ENCODE measurements at regions not wholly inside any gene's neighbourhood (a gene's known extent, or its start where the extent isn't known, plus 50 kb on each side); places are given as distances from the start of the nearest gene placed in this dataset.

DNA sequence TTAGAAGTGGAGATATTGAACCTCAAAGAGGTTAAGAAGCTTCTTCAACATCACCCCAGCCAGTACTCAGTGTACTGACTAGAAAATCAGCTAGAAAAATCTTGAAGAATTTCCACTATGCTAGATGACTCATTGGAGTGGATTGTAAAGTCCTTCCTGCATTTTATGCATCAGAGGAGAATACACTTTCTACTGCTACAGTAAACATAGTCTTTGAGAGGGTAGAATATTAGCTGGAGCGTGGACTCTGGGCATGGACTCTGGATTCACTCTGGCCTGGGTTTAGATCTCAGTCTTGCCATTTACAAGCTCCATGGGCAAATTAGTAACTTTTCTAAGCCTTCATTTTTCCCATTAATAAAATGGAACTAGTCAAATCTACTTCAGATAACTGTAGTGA lies 215.9 kb downstream of the IRS1 start (continued):
- TF ChIP-seq, protein P1, sequence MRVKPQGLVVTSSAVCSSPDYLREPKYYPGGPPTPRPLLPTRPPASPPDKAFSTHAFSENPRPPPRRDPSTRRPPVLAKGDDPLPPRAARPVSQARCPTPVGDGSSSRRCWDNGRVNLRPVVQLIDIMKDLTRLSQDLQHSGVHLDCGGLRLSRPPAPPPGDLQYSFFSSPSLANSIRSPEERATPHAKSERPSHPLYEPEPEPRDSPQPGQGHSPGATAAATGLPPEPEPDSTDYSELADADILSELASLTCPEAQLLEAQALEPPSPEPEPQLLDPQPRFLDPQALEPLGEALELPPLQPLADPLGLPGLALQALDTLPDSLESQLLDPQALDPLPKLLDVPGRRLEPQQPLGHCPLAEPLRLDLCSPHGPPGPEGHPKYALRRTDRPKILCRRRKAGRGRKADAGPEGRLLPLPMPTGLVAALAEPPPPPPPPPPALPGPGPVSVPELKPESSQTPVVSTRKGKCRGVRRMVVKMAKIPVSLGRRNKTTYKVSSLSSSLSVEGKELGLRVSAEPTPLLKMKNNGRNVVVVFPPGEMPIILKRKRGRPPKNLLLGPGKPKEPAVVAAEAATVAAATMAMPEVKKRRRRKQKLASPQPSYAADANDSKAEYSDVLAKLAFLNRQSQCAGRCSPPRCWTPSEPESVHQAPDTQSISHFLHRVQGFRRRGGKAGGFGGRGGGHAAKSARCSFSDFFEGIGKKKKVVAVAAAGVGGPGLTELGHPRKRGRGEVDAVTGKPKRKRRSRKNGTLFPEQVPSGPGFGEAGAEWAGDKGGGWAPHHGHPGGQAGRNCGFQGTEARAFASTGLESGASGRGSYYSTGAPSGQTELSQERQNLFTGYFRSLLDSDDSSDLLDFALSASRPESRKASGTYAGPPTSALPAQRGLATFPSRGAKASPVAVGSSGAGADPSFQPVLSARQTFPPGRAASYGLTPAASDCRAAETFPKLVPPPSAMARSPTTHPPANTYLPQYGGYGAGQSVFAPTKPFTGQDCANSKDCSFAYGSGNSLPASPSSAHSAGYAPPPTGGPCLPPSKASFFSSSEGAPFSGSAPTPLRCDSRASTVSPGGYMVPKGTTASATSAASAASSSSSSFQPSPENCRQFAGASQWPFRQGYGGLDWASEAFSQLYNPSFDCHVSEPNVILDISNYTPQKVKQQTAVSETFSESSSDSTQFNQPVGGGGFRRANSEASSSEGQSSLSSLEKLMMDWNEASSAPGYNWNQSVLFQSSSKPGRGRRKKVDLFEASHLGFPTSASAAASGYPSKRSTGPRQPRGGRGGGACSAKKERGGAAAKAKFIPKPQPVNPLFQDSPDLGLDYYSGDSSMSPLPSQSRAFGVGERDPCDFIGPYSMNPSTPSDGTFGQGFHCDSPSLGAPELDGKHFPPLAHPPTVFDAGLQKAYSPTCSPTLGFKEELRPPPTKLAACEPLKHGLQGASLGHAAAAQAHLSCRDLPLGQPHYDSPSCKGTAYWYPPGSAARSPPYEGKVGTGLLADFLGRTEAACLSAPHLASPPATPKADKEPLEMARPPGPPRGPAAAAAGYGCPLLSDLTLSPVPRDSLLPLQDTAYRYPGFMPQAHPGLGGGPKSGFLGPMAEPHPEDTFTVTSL (CRISPR knock-in tag; IDR thresholded peaks at IDR 0.05; ENCODE audit: borderline replicate concordance), result peak; percentile 98; the same call in 1 of the 2 replicates
- TF ChIP-seq MIXL1 (CRISPR knock-in tag; IDR thresholded peaks at IDR 0.05), result peak; percentile 82
- peak; percentile 30; the same call in 1 of the 2 replicates for TF ChIP-seq SMYD3 (CRISPR knock-in tag; IDR thresholded peaks at IDR 0.05)
- no peak for TF ChIP-seq SATB2 (CRISPR knock-in tag; IDR thresholded peaks at IDR 0.05)
- no peak for TF ChIP-seq CCAR2 (optimal IDR thresholded peaks at IDR 0.05; ENCODE audit: low read depth, low read length)
- TF ChIP-seq TARDBP (CRISPR knock-in tag; IDR thresholded peaks at IDR 0.05), result peak; percentile 66; the same call in 1 of the 2 replicates
- TF ChIP-seq, protein P2, sequence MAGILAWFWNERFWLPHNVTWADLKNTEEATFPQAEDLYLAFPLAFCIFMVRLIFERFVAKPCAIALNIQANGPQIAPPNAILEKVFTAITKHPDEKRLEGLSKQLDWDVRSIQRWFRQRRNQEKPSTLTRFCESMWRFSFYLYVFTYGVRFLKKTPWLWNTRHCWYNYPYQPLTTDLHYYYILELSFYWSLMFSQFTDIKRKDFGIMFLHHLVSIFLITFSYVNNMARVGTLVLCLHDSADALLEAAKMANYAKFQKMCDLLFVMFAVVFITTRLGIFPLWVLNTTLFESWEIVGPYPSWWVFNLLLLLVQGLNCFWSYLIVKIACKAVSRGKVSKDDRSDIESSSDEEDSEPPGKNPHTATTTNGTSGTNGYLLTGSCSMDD (CRISPR knock-in tag; IDR thresholded peaks at IDR 0.05), result no peak
- TF ChIP-seq JUNB (CRISPR knock-in tag; IDR thresholded peaks at IDR 0.05; ENCODE audit: borderline replicate concordance), result peak; percentile 85
- TF ChIP-seq CBFB (CRISPR knock-in tag; IDR thresholded peaks at IDR 0.05), result no peak
- TF ChIP-seq, protein P3, sequence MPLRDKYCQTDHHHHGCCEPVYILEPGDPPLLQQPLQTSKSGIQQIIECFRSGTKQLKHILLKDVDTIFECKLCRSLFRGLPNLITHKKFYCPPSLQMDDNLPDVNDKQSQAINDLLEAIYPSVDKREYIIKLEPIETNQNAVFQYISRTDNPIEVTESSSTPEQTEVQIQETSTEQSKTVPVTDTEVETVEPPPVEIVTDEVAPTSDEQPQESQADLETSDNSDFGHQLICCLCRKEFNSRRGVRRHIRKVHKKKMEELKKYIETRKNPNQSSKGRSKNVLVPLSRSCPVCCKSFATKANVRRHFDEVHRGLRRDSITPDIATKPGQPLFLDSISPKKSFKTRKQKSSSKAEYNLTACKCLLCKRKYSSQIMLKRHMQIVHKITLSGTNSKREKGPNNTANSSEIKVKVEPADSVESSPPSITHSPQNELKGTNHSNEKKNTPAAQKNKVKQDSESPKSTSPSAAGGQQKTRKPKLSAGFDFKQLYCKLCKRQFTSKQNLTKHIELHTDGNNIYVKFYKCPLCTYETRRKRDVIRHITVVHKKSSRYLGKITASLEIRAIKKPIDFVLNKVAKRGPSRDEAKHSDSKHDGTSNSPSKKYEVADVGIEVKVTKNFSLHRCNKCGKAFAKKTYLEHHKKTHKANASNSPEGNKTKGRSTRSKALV (CRISPR knock-in tag; IDR thresholded peaks at IDR 0.05), result 0 out of 2 replicates have a peak, but pooled peaks have one; percentile 39
- TF ChIP-seq NFE2L2 (IDR thresholded peaks at IDR 0.05; ENCODE audit: low read length), result no peak
- TF ChIP-seq, protein P4, sequence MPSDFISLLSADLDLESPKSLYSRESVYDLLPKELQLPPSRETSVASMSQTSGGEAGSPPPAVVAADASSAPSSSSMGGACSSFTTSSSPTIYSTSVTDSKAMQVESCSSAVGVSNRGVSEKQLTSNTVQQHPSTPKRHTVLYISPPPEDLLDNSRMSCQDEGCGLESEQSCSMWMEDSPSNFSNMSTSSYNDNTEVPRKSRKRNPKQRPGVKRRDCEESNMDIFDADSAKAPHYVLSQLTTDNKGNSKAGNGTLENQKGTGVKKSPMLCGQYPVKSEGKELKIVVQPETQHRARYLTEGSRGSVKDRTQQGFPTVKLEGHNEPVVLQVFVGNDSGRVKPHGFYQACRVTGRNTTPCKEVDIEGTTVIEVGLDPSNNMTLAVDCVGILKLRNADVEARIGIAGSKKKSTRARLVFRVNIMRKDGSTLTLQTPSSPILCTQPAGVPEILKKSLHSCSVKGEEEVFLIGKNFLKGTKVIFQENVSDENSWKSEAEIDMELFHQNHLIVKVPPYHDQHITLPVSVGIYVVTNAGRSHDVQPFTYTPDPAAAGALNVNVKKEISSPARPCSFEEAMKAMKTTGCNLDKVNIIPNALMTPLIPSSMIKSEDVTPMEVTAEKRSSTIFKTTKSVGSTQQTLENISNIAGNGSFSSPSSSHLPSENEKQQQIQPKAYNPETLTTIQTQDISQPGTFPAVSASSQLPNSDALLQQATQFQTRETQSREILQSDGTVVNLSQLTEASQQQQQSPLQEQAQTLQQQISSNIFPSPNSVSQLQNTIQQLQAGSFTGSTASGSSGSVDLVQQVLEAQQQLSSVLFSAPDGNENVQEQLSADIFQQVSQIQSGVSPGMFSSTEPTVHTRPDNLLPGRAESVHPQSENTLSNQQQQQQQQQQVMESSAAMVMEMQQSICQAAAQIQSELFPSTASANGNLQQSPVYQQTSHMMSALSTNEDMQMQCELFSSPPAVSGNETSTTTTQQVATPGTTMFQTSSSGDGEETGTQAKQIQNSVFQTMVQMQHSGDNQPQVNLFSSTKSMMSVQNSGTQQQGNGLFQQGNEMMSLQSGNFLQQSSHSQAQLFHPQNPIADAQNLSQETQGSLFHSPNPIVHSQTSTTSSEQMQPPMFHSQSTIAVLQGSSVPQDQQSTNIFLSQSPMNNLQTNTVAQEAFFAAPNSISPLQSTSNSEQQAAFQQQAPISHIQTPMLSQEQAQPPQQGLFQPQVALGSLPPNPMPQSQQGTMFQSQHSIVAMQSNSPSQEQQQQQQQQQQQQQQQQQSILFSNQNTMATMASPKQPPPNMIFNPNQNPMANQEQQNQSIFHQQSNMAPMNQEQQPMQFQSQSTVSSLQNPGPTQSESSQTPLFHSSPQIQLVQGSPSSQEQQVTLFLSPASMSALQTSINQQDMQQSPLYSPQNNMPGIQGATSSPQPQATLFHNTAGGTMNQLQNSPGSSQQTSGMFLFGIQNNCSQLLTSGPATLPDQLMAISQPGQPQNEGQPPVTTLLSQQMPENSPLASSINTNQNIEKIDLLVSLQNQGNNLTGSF (CRISPR knock-in tag; IDR thresholded peaks at IDR 0.05), result no peak
- peak; percentile 73 for TF ChIP-seq ASH2L (IDR thresholded peaks at IDR 0.05; ENCODE audit: insufficient read length, low read depth, low read length)
- TF ChIP-seq EP300 (IDR thresholded peaks at IDR 0.05; ENCODE audit: low read depth in 2 of 2, low read length in 2 of 2), result peak in 1 of 2 experiments; percentile 94; a peak in 2 of 4 replicates
- TF ChIP-seq EP300 (CRISPR knock-in tag; IDR thresholded peaks at IDR 0.05; ENCODE audit: borderline replicate concordance), result peak; percentile 80
- peak; percentile 89 for TF ChIP-seq SMAD3 (CRISPR knock-in tag; IDR thresholded peaks at IDR 0.05)
